ENCODE measurements at regions not wholly inside any gene's neighbourhood (a gene's known extent, or its start where the extent isn't known, plus 50 kb on each side); places are given as distances from the start of the nearest gene placed in this dataset.

DNA sequence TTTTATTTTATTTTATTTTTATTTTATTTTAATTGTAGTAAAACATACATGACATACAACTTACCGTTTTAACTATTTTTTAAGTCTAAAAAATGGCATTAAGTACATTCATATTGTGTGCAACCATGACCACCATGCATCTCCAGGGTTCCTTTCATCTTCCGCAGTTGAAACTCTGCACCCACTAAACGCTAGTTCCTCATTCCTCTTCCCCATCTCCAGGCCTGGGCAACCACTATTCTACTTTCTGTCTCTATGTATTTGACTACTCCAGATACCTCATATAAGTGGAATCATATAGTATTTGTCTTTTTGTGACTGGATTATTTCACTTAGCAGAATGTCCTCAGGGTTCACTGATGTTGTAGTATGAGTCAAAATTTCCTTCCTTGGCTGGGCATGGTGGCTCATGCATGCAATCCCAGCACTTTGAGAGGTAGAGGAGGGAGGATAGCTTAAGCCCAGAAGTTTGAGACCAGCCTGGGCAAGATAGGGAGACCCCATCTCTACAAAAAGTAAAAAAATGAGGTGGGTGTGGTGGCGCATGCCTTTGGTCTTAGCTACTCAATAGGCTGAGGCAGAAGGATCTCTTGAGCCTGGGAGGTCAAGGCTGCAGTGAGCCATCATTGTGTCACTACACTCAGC, 55.7 kb upstream of the ZNF507 start:
- DNase-seq (ENCODE audit: low read depth in 3 of 3): no peak

DNA sequence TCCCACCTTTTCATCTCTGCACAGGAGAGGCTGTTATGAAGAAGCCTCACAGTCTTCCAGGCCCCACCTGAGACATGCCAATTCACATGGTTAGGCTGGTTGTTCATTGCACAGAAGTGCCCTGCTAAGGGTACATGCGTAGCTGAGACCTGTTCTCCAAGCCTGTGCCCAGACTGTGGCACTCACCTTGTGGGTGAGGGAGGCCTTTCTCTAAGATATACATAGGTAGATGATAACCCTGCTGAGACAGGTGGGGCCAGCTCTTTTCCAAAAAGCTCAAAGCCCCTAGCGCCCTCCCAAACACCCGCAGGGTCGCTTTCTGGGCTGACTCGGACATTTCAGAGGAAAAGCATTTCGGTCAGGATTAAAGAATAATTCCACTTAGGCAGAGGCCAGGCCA, 53.5 kb upstream of the ZNF507 start:
- no peak for DNase-seq (ENCODE audit: low read depth in 3 of 3)

DNA sequence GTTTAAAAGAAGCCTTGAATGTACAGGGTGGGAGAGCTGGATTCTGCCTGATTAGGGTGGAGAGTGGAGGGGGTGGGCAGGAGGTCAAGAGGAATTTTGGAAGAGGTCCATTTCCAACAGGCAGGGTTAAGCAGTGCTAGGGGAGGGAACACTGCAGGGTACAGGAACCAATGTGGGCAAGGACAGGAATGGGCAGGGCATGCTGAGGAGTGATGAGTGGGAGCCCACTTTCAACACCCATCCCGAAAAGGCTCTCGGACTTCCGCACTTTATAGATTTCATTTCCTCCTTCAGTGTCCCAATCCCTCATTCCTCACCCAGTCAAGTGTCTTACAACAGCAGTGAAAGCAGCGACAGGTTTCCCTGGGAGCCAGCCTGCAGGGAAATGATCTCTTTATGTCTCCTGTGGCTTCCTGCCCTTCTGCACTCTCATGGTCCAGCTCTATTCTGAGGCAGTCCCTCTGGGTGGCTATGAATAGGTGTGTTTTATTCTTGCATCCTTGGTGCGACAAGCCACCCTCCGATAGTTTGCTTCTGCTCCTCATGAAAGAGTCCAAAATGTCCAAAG, 50.5 kb upstream of the ZNF507 start:
- DNase-seq (ENCODE audit: low read depth in 3 of 3): no peak
